HK-2 (cell line): ENCODE measurements at regions not wholly inside any gene's neighbourhood (a gene's known extent, or its start where the extent isn't known, plus 50 kb on each side); places are given as distances from the start of the nearest gene placed in this dataset.

ENCODE experiments used
- DNase-seq: peaks from one replicate; pipeline ENCODE4 v3.0.0-alpha.2; 2018; ENCODE audit not compliant: unreplicated experiment

DNA sequence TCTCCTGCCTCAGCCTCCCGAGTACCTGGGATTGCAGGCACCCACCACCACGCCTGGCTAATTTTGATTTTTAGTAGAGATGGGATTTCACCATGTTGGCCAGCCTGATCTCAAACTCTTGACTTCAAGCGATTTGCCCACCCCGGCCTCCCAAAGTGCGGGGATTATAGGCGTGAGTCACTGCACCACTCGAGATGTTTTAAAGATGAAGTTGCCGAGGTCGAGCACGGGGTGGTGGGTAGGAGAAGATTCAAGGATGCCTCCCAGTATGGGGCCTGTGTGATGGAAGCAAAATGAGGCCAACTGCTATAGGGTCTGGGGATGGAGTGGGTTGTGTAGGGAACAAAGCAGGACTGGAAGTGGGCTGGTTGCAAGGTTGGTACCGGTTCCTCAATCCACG lies 245.2 kb downstream of the MN1 start:
- no peak for DNase-seq

GRCh38 chr22:27557286-27558008 lies 244.1 kb downstream of the MN1 start:
- no peak for DNase-seq

DNA sequence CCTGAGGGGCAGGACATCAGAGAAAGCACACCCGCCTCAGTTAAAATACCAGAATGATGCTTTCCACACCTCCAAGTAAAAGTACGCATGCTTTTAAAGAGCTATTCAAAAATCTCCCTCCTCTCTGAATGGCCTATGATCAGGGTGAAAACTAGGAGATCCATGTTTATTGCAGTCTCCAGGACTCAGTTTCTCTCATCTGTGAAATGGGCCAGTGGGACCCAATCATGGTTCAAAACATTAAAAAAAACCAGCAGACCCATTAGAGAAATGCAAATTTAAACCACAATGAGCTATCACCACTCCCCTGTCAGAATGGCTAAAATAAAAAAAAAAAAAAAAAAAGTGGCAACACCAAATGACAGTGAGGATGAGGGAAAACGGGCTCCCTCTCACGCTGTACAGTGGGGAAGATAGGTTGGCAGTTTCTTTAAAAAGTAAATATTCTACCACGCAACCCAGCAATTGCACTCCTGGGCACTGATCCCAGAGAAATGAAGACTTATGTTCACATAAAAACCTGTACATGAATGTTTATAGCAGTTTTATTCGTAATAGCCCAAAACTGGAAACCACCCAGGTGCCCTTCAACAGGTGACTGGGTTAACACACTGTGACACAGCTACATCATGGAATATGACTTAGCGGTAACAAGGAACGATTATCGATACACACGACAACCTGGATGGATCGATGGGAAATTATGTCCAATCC lies 242.7 kb downstream of the MN1 start:
- no peak for DNase-seq

- no peak for DNase-seq
Measured at GRCh38 chr22:27560781-27561180, 240.8 kb downstream of the MN1 start.

DNA sequence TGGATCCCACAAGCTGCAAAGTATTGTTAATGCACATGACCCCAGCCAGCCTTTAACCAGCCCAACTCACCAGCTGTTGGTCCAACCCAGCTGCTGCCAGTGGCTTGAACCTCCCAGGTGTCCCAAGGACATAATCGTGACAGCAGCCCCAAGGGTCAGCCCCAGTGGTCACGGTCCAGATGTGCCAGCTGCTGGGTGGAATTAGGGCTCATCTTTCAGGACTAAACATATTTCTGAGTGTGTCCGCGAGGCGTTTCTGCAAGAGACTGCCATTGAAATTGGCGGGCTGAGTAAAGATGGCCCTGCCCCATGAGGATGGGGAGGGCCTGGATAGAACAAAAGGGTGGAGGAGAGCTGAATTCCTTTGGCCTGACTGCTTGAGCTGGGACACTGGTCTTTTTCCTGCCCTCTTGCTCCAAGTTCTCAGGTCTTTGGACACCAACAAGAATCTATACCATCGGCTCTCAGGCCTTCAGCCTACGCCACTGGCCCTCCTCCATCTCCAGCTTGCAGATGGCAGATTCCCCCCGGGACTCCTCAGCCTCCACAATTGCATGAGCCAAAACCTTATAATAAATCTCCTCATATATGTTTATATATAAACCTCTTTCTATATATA lies 240.2 kb downstream of the MN1 start:
- DNase-seq: no peak

DNA sequence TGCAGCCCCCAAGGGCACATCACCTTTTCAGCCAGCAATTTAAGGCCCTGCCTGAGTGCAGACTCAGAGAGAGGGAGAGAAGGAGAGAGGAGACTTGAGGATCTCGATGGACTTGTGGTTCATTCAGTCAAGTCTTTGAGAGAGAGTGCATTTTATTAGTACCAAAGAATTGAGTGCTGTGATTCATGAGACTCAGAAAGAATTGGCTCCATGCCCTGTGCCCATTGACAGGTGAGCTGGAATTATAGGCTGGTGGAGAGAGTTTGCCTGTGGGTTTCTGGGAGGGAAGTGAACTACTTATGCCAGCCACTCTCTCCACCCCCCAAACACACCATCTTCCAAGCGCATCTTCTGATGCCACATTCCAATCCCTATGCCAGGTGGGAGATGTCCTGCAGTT lies 236.8 kb downstream of the MN1 start:
- no peak for DNase-seq

DNA sequence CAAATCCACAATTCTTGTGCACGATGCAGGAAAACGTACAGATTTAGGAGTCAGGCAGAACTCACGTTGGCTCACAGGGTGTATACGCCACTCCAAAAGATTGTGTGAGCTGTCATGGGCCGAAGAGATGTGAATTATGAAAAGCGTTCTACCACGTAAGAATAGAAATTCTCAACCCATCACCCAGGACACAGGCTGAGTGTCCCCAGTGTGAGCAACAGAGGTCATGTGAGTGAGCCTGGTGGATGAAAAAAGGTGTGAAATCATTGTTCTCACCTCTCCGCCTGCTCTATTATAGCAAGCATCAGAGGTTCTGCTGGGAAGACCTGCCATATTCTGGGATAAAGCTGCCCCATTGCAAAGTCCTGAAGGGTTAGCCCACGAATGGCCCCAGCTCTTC lies 235.0 kb downstream of the MN1 start:
- no peak for DNase-seq

DNA sequence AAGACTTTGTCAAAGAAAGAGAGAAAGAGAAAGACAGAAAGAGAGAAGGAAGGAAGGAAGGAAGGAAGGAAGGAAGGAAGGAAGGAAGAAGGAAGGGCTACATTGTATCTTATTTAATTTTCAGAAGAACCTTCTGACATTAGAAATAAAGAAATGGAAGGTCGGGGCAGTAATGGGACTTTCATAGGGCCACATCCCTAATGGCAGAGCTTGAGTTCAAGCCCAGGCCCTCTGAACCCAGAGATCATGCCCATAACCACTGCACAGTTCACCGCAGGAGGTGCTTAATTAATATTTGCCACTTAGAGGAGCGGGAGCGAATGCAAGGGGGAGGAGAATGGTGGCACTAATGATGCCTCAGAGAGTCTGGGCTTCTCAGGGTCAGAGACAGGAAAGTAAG lies 233.3 kb downstream of the MN1 start:
- no peak for DNase-seq

GRCh38 chr22:27571463-27572277 lies 229.9 kb downstream of the MN1 start:
- DNase-seq: no peak

GRCh38 chr22:27572278-27572666 lies 229.3 kb downstream of the MN1 start:
- no peak for DNase-seq

DNA sequence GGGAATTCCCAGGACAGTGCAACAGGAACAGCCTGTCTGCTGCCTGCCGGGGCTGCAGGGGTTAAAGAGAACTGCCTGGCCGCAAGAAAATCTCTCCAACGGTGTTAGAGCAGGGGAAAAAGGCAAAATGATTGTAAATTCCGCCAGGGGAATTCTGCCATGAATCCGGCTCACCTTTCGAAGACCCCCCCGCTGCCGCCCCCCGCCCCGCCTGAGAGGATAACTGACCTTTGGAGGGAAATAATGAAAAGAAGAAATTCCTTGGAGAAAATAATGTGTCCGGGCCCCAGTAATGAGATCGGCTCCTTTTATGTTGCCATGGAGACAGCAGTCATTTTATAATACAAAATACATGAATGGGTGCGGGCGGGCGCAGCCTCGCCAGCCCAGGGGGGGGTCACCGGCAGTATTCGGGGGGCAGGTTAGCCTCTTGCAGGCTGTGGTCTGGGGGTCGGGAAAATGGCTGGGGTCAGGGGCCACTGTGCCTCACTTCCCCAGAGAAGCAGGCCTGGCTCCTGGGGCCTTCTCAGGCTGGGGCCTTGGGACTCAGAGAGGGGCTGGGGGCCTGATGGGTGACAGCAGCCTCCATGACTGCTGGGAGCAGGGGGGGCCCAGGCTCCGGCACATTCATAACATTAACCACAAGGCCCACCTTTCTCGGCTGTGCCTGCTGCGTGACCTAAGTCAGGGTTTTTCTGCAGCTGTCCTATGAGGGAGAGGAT lies 228.1 kb downstream of the MN1 start:
- DNase-seq: no peak

GRCh38 chr22:27574002-27574366 lies 227.6 kb downstream of the MN1 start:
- DNase-seq: no peak

GRCh38 chr22:27574651-27575050 lies 226.9 kb downstream of the MN1 start:
- no peak for DNase-seq

- DNase-seq: no peak
Measured at GRCh38 chr22:27575348-27575747, 226.2 kb downstream of the MN1 start.

DNA sequence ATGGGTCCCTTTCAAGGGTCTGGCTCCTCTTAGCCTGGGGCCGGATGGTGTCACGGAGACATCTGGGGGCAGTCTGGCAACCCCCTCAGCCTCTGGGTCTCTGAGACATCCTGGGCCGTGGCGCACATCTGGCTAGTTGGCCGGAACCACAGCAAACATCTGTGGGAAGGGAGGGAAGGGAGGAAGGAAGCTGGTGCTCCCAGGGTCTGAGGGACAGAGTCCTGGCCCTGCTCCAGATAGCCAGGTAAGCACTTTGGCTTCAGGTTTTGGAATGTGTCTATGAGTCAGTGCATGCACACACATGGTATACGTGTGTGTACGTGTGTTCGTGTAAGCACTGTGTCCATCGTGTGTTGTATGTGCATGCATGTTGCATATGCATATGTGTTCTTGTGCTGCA lies 225.1 kb downstream of the MN1 start:
- no peak for DNase-seq

DNA sequence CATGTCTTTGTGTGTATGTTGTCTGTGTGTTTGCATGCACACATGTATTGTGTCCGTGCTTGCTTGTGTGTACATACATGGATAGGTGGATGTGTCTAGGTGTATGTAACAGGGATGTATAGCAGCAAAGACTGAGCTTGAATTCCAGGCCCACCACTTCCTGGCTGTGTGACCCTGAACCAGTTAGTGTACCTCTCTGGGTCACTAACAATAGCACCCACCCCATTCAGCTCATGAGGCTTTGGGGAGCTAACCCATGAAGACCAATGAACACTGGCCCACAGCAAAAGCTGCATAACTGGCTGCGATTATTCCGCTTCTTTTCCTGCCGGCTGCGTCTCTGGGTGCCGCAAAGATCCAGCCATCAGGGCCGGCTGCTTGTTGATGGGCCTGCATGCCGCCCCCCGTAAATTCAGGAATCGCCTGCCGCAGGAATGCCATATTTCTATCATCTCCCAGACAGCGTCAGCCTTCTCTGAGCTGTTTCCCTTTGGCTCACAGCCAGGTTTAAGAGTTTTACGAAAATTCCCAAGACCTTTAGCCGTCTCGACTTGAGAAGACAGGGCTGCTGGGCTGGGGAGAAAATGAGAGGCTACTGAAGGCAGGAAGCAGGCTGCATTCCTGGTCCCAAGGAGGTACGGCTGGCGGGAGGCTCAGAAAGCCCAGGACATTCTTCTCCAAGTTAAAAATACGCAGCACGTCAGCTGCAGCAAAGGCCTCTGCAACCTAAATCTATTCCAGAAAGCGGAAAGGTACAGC lies 224.6 kb downstream of the MN1 start:
- DNase-seq: no peak

DNA sequence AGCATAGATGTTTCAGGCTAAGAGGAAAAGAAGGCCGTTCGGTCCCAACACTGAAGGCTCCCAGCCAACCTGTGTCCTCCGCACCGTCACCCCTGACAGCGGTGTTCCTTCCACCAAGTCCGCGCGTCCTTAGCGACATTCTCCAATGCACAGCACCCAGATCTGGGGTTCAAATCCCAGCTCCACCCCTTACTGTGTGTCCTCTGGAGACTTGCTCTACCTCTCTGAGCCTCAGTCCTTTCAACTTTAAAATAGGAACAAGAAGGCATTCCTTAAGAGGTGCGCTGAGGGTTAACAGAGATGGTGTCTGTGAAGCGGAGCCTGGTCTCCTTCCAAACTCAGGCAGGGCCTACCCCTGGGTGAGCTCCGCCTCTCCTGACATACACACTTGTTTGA lies 224.0 kb downstream of the MN1 start:
- DNase-seq: no peak

DNA sequence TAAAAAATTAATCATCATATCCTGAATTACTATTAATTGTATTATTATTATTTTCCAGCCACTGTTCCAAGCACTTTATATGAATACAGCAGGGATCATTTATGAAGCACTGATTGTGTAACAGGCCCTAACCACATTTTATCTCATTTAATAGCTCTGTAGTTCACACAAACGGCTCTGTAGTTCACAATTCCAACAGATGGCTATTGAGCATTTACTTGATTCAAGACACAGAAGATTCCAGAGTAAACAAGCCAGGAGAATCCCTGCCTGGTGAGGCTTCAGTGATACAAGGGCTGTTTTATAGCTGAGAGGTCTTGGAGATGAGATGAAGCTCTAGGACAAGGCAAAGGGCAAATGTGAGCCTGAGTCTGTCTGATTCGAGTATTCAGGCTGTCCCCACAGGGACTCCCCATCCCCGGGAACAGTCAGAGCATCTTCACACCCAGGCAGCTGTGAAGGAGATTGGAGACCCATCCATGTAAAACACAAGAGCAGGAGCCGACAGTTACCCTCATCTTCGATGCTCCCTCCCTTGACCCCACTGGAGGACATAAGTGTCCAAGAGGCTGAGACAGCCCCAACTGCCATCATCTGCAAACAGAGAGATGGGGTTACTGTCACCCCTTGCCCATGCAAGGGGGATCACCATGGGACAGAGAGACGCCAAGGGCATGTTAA lies 222.5 kb downstream of the MN1 start:
- DNase-seq: no peak

DNA sequence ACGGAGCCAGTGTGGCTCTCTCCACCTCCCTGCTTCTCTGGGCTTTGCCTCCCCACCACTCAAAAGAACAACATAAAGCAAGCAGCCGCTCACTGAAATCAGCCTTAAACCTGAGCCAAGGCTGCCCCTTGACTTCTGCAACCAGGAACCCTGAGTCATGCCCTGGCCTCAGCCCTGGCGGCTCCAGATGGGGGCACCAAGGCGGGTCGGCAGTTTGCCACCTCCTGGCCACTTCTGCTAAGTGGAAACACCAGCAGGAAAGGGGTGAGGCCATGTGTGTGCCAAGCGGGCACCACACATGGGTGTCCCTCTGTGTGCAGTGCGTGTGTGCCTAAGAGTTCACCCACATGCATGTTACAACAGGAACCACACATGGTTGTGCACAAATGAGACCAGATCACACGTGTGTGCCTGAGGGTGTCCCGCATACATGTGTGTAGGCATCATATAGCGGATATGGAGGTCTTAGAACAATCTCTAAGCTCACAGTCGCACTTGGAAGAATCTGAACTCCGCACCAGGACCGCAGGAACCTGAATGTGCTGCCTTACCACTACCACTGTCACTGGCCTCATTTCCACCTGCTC lies 221.2 kb downstream of the MN1 start:
- DNase-seq: no peak

DNA sequence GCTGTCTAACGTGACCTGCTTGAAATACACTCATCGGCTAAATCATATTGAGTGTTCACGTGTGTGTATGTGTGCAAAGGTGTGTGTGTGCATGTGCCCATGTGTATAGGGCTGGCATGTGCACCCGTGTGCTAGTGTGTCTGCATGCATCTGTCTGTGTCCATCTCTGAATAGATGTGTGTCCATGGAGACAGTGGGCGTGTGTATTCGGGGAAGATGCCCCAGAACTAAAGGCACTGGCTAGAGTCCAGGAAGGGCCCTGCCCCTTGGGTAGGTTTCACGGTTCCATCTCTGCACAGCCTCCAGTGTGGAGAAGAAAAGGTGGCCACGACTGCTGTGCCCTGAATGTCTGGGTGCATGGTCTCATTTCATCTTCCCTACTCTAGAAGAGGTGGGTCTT lies 220.3 kb downstream of the MN1 start:
- DNase-seq: no peak
